Stimulated activated CD4-positive, alpha-beta T cell treated with anti-CD3 and anti-CD28 coated beads, Interleukin-4, amount 100 ng/mL, for 1 hour (primary cell): ENCODE measurements at regions not wholly inside any gene's neighbourhood (a gene's known extent, or its start where the extent isn't known, plus 50 kb on each side); places are given as distances from the start of the nearest gene placed in this dataset.

Experiments used
- DNase-seq: peaks from one replicate; pipeline ENCODE4 v3.0.0-alpha.2; 2020

GRCh38 chr13:105151639-105152038 is 1383.8 kb downstream of the EFNB2 start:
- no peak for DNase-seq

GRCh38 chr13:105147461-105147860 is 1388.0 kb downstream of the EFNB2 start:
- DNase-seq: no peak

GRCh38 chr13:105144936-105145335 is 1390.5 kb downstream of the EFNB2 start:
- no peak for DNase-seq

- no peak for DNase-seq
Measured at GRCh38 chr13:105144020-105144419, 1391.4 kb downstream of the EFNB2 start.

- DNase-seq: no peak
Measured at GRCh38 chr13:105142556-105142955, 1392.9 kb downstream of the EFNB2 start.

- DNase-seq: peak; percentile 43
Measured at GRCh38 chr13:105139380-105140285, 1395.8 kb downstream of the EFNB2 start.

- DNase-seq: no peak
Measured at GRCh38 chr13:105139048-105139379, 1396.4 kb downstream of the EFNB2 start.

- DNase-seq: no peak
Measured at GRCh38 chr13:105135852-105136615, 1399.4 kb downstream of the EFNB2 start.

- DNase-seq: no peak
Measured at GRCh38 chr13:105127732-105128131, 1407.7 kb downstream of the EFNB2 start.

GRCh38 chr13:105121221-105121620 is 1414.2 kb downstream of the EFNB2 start:
- DNase-seq: no peak

GRCh38 chr13:105118426-105118985 is 1417.0 kb downstream of the EFNB2 start:
- no peak for DNase-seq

GRCh38 chr13:105116966-105117365 is 1418.5 kb downstream of the EFNB2 start:
- no peak for DNase-seq

- no peak for DNase-seq
Measured at GRCh38 chr13:105112561-105112960, 1422.9 kb downstream of the EFNB2 start.

GRCh38 chr13:105107781-105108180 is 1427.7 kb downstream of the EFNB2 start:
- no peak for DNase-seq

- DNase-seq: no peak
Measured at GRCh38 chr13:105105471-105105870, 1430.0 kb downstream of the EFNB2 start.

- DNase-seq: no peak
Measured at GRCh38 chr13:105097521-105097920, 1437.9 kb downstream of the EFNB2 start.

- no peak for DNase-seq
Measured at GRCh38 chr13:105089858-105090643, 1445.4 kb downstream of the EFNB2 start.

- DNase-seq: no peak
Measured at GRCh38 chr13:105087945-105088344, 1447.5 kb downstream of the EFNB2 start.

GRCh38 chr13:105084931-105085330 is 1450.5 kb downstream of the EFNB2 start:
- no peak for DNase-seq

GRCh38 chr13:105083992-105084391 is 1451.5 kb downstream of the EFNB2 start:
- DNase-seq: no peak

GRCh38 chr13:105074755-105075154 is 1460.7 kb downstream of the EFNB2 start:
- DNase-seq: no peak

- no peak for DNase-seq
Measured at GRCh38 chr13:105073041-105073440, 1462.4 kb downstream of the EFNB2 start.

GRCh38 chr13:105070452-105070851 is 1465.0 kb downstream of the EFNB2 start:
- DNase-seq: no peak
